PC-3 (cell line): ENCODE measurements at regions not wholly inside any gene's neighbourhood (a gene's known extent, or its start where the extent isn't known, plus 50 kb on each side); places are given as distances from the start of the nearest gene placed in this dataset.
A peak's percentile ranks its signal among the peaks of the same experiment; 100 is the strongest.

Source experiments
- ATAC-seq: fragments of 200-7000 bp; cut with Tn5 transposase; 2 replicates; pipeline ENCODE4 v1.9.1; 2020; ENCODE audit warnings: mild to moderate bottlenecking, moderate library complexity
- BruUV-seq: library from RNA; stranded (reverse); fragments of 400-500 nt; replicated peaks from 2 replicates; lab custom pipeline; 2021; lab: Mats Ljungman, UMichigan
- CTCF ChIA-PET: fragments of 300-600 bp; sonication (Branson Sonifier 250); formaldehyde crosslinking; loops from one replicate; lab custom pipeline; 2022; ENCODE audit warnings: antibody characterized with exemption; lab: Charles Lee
- POLR2A ChIA-PET: fragments of 300-600 bp; sonication (Branson Sonifier 250); formaldehyde crosslinking; loops from one replicate; lab custom pipeline; 2022; ENCODE audit warnings: antibody characterized with exemption; ENCODE audit not compliant: unreplicated experiment; lab: Charles Lee
- DNase-seq: peaks from one replicate; pipeline ENCODE4 v3.0.0-alpha.2; 2015
- H2AFZ ChIP-seq: fragments of 300-600 bp; sonication (generic); 2 replicates; pipeline ENCODE4 v1.6.0; 2016; ENCODE audit warnings: antibody characterized with exemption, low read length
- H3F3A ChIP-seq: fragments of 300-600 bp; sonication (generic); one replicate; pipeline ENCODE4 v1.6.0; 2017; ENCODE audit warnings: antibody characterized with exemption, low read length, control low read depth, mild to moderate bottlenecking; ENCODE audit not compliant: unreplicated experiment
- H3K27ac ChIP-seq: fragments of 300-600 bp; sonication (generic); 2 replicates; pipeline ENCODE4 v1.5.1; 2016; ENCODE audit warnings: mild to moderate bottlenecking, low read length
- H3K27me3 ChIP-seq: fragments of 300-600 bp; sonication (generic); 2 replicates; pipeline ENCODE4 v1.6.1; 2016; ENCODE audit warnings: low read length, mixed read lengths
- H3K36me3 ChIP-seq: fragments of 300-600 bp; sonication (generic); 2 replicates; pipeline ENCODE4 v1.6.1; 2016; ENCODE audit warnings: low read depth, mixed run types, low read length, mixed read lengths
- H3K4me1 ChIP-seq: fragments of 300-600 bp; sonication (generic); 2 replicates; pipeline ENCODE4 v1.5.1; 2016; ENCODE audit warnings: low read length; ENCODE audit not compliant: insufficient read depth
- H3K4me2 ChIP-seq: fragments of 300-600 bp; sonication (generic); 2 replicates; pipeline ENCODE4 v1.6.0; 2016; ENCODE audit warnings: low read length
- H3K4me3 ChIP-seq: fragments of 300-600 bp; sonication (generic); 2 replicates; pipeline ENCODE4 v1.5.1; 2016; ENCODE audit warnings: mild to moderate bottlenecking, low read length, mixed read lengths
- H3K79me2 ChIP-seq: fragments of 300-600 bp; sonication (generic); 2 replicates; pipeline ENCODE4 v1.6.1; 2017; ENCODE audit warnings: low read length, mixed read lengths
- H3K9ac ChIP-seq: fragments of 300-600 bp; sonication (generic); 2 replicates; pipeline ENCODE4 v1.6.0; 2016; ENCODE audit warnings: mild to moderate bottlenecking, low read length
- H3K9me2 ChIP-seq: fragments of 300-600 bp; sonication (generic); replicated peaks from 2 replicates; pipeline ENCODE4 v1.6.1; 2016; ENCODE audit warnings: mixed run types, low read length, mixed read lengths
- H3K9me3 ChIP-seq: fragments of 300-600 bp; sonication (generic); 2 replicates; pipeline ENCODE4 v1.6.1; 2016; ENCODE audit warnings: low read length, mixed read lengths
- H4K20me1 ChIP-seq: fragments of 300-600 bp; sonication (generic); 2 replicates; pipeline ENCODE4 v1.6.1; 2016; ENCODE audit warnings: low read length, mixed read lengths
- CTCF ChIP-seq: fragments of 300-600 bp; sonication (generic); conservative IDR thresholded peaks from 2 replicates; pipeline ENCODE4 v1.5.1; 2017; ENCODE audit warnings: antibody characterized with exemption, low read depth, mild to moderate bottlenecking, low read length
- EZH2 ChIP-seq: fragments of 300-600 bp; sonication (generic); IDR thresholded peaks from one replicate; pipeline ENCODE4 v1.6.1; 2017; ENCODE audit warnings: antibody characterized with exemption, mild to moderate bottlenecking, low read length; ENCODE audit not compliant: unreplicated experiment
- EZH2phosphoT487 ChIP-seq: fragments of 300-600 bp; sonication (generic); IDR thresholded peaks from 2 replicates; pipeline ENCODE4 v1.6.1; 2018; ENCODE audit warnings: mild to moderate bottlenecking, antibody characterized with exemption, low read length, borderline replicate concordance
- intact Hi-C: fragments of 100-400 bp; cut with micrococcal nuclease; formaldehyde crosslinking; loops from 2 replicates; pipeline ENCODE4 v1.9.0; 2023

- H3K4me1 ChIP-seq: peaks cover 59% of the 10 kb centered on the region
- peaks cover 61% of the 10 kb centered on the region for H3K36me3 ChIP-seq
- no peak overlapping the region for H3K4me2 ChIP-seq
- H3K4me3 ChIP-seq: no peak overlapping the region
- BruUV-seq: no TSS peak
- H3K9me3 ChIP-seq: no peaks in the 10 kb centered on the region
- POLR2A ChIA-PET: no interaction called here
- H4K20me1 ChIP-seq: no peaks in the 10 kb centered on the region
- intact Hi-C loops: no loop called here
- peak overlapping the region; percentile 77 for H3K27ac ChIP-seq
- TF ChIP-seq EZH2phosphoT487: no peak
- TF ChIP-seq EZH2: no peak
- TF ChIP-seq CTCF: no peak
- H2AFZ ChIP-seq: no peak overlapping the region
- H3K27me3 ChIP-seq: no peaks in the 10 kb centered on the region
- DNase-seq: peak; percentile 5
- H3F3A ChIP-seq: peaks cover 57% of the 10 kb centered on the region
- ATAC-seq: no peak
- H3K9ac ChIP-seq: no peak overlapping the region
- no peaks in the 10 kb centered on the region for H3K9me2 ChIP-seq
- H3K79me2 ChIP-seq: peaks cover 43% of the 10 kb centered on the region
- CTCF ChIA-PET: no interaction called here
These were observed 544.8 kb upstream of the DIPK2B start for GRCh38 chrX:45745479-45745878.

- TF ChIP-seq EZH2: no peak
- TF ChIP-seq CTCF: no peak
- TF ChIP-seq EZH2phosphoT487: no peak
- Histone ChIP-seq H3K36me3 (peaks cover 51% of the 10 kb centered on the region), H3K4me3 (no peak overlapping the region), H3K27ac (peak overlapping the region; percentile 77), H3K27me3 (no peaks in the 10 kb centered on the region), H4K20me1 (no peaks in the 10 kb centered on the region), H3K9me3 (no peaks in the 10 kb centered on the region), H3K9ac (no peak overlapping the region), H3K4me1 (peaks cover 45% of the 10 kb centered on the region), H3F3A (peaks cover 50% of the 10 kb centered on the region), H3K79me2 (peaks cover 29% of the 10 kb centered on the region), H3K9me2 (no peaks in the 10 kb centered on the region), H3K4me2 (no peak overlapping the region), H2AFZ (no peak overlapping the region)
- peak; percentile 25 for DNase-seq
- ChIA-PET CTCF (interaction anchor here (0.6 kb wide), 1 partner anchor 264 kb away, joined by 3 read pairs; no protein-coding TSS in a partner anchor), POLR2A (no interaction called here)
- 0 out of 2 replicates have a peak, but pooled peaks have one; percentile 1 for ATAC-seq
- intact Hi-C loops: no loop called here
- no TSS peak for BruUV-seq
These were observed 543.4 kb upstream of the DIPK2B start for GRCh38 chrX:45743906-45744625.

GRCh38 chrX:45743081-45743533 is 542.4 kb upstream of the DIPK2B start:
- Histone ChIP-seq H3K27me3 (no peaks in the 10 kb centered on the region), H3K4me3 (no peak overlapping the region), H3K27ac (peak overlapping the region; percentile 77), H2AFZ (no peak overlapping the region), H3K4me2 (no peak overlapping the region), H3K9me2 (no peaks in the 10 kb centered on the region), H3K36me3 (peaks cover 41% of the 10 kb centered on the region), H4K20me1 (no peaks in the 10 kb centered on the region), H3K9me3 (no peaks in the 10 kb centered on the region), H3K4me1 (peaks cover 35% of the 10 kb centered on the region), H3K79me2 (peaks cover 20% of the 10 kb centered on the region), H3F3A (peaks cover 42% of the 10 kb centered on the region), H3K9ac (no peak overlapping the region)
- peak; percentile 64 for ATAC-seq
- no TSS peak for BruUV-seq
- DNase-seq: peak; percentile 81
- intact Hi-C loops: no loop called here
- TF ChIP-seq CTCF: peak; percentile 59
- no peak for TF ChIP-seq EZH2
- ChIA-PET POLR2A (interaction anchor here (0.5 kb wide), 1 partner anchor 56 kb away, joined by 3 read pairs; no protein-coding TSS in a partner anchor), CTCF (no interaction called here)
